ENCODE measurements at regions not wholly inside any gene's neighbourhood (a gene's known extent, or its start where the extent isn't known, plus 50 kb on each side); places are given as distances from the start of the nearest gene placed in this dataset.

DNA sequence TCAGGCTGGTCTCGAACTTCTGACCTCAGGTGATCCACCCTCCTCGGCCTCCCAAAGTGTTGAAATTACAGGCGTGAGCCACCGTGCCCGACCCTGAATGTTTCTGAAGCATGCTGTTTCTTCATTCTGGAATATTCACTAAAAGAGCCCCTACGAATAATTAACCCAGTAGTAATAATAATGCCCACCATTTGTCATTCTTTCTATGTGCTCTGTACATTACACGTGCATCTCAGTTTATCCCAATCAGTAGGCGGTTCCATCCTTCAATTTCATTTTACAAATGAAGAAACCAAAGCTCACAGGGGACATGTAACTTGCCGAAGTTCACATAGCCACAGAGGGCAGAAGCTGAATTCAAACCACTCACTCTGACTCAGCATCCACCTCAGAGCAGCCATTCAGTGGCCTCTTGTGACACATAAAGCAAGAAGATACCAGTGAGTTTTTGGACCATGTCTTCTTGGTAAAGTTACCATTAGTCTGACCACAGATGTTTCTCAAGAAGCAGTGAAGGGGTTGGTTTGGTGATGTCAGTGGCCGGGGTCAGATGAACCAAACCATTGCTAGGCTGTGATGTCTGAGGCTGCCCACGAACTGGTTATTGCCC, 71.9 kb upstream of the DUSP5 start (continued):
- peak; percentile 90 for TF ChIP-seq SKIL (IDR thresholded peaks at IDR 0.05; ENCODE audit: low read depth, poor library complexity, severe bottlenecking)

- ChIA-PET CTCF (interaction anchor here (0.7 to 2.3 kb wide), 4 partner anchors 68 to 82 kb away, joined by 3 to 6 read pairs (median 4); no protein-coding TSS in a partner anchor), POLR2A (interaction anchor here (1.1 to 1.6 kb wide), 2 partner anchors 11 to 14 kb away, joined by 3 to 6 read pairs; no protein-coding TSS in a partner anchor), RAD21 (ENCODE audit: unreplicated experiment) (interaction anchor here (0.6 to 4.4 kb wide), 14 partner anchors 10 to 120 kb away, joined by 3 to 21 read pairs (median 5); no protein-coding TSS in a partner anchor), SMC1A (ENCODE audit: uncharacterized antibody, unreplicated experiment) (interaction anchor here (0.9 to 3.6 kb wide), 10 partner anchors 11 to 114 kb away, joined by 3 to 23 read pairs (median 6); no protein-coding TSS in a partner anchor)
- ATAC-seq: peak; percentile 52
- peaks cover 57% of the 10 kb centered on the region for H3K4me1 ChIP-seq (ENCODE audit: control insufficient read depth, insufficient read depth, low read length)
- H3K27ac ChIP-seq (ENCODE audit: control insufficient read depth, insufficient read depth): peak overlapping the region; percentile 60
- no peak overlapping the region; the same call in 1 of the 2 replicates for H3K9ac ChIP-seq (ENCODE audit: control insufficient read depth, insufficient read depth, low read length)
- no peaks in the 10 kb centered on the region for H3K9me3 ChIP-seq (replicated peaks; ENCODE audit: control insufficient read depth, insufficient read depth, low read length)
- no peaks in the 10 kb centered on the region for H3K79me2 ChIP-seq (ENCODE audit: control insufficient read depth, insufficient read depth, low read length)
- no TSS peak for BruUV-seq (replicated peaks)
- no peaks in the 10 kb centered on the region for H3K36me3 ChIP-seq (ENCODE audit: control insufficient read depth in 2 of 2, insufficient read depth in 2 of 2, low read length in 1 of 2)
- no peak overlapping the region; the same call in 1 of the 2 replicates for H3K4me2 ChIP-seq (ENCODE audit: control insufficient read depth, insufficient read depth)
- in situ Hi-C loops (cut with MboI) (no loop called here), intact Hi-C loops (cut with micrococcal nuclease; ENCODE audit: unreplicated experiment) (loop anchor here (1.0 to 5.0 kb wide), 5 partner anchors 12 to 111 kb away; partner anchors contain the start of gene DUSP5)
- H4K20me1 ChIP-seq (ENCODE audit: control insufficient read depth, insufficient read depth): no peaks in the 10 kb centered on the region
- no peak for DNase-seq (ENCODE audit: low read depth, low spot score)
- WGBS (ENCODE audit: insufficient coverage, insufficient replicate concordance, low lambda C conversion rate, missing lambda C conversion rate): 44% methylated on average over 14 of the region's 14 CpGs
- no peaks in the 10 kb centered on the region for H3K27me3 ChIP-seq (replicated peaks in 1 of 2; ENCODE audit: control insufficient read depth in 2 of 2, insufficient read depth in 2 of 2, low read length in 1 of 2)
- FAIRE-seq: no peak
- no peak overlapping the region for H3K4me3 ChIP-seq
- peak overlapping the region; percentile 11 for H2AFZ ChIP-seq (ENCODE audit: control insufficient read depth, low read depth, low read length)
- TF ChIP-seq, protein P1, sequence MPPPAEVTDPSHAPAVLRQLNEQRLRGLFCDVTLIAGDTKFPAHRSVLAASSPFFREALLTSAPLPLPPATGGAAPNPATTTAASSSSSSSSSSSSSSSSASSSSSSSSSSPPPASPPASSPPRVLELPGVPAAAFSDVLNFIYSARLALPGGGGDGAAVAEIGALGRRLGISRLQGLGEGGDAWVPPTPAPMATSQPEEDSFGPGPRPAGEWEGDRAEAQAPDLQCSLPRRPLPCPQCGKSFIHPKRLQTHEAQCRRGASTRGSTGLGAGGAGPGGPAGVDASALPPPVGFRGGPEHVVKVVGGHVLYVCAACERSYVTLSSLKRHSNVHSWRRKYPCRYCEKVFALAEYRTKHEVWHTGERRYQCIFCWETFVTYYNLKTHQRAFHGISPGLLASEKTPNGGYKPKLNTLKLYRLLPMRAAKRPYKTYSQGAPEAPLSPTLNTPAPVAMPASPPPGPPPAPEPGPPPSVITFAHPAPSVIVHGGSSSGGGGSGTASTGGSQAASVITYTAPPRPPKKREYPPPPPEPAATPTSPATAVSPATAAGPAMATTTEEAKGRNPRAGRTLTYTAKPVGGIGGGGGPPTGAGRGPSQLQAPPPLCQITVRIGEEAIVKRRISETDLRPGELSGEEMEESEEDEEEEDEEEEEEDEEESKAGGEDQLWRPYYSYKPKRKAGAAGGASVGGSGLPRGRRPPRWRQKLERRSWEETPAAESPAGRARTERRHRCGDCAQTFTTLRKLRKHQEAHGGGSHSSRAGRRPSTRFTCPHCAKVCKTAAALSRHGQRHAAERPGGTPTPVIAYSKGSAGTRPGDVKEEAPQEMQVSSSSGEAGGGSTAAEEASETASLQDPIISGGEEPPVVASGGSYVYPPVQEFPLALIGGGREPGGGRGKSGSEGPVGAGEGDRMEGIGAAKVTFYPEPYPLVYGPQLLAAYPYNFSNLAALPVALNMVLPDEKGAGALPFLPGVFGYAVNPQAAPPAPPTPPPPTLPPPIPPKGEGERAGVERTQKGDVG (CRISPR knock-in tag; IDR thresholded peaks at IDR 0.05): no peak
- TF ChIP-seq NR2F1 (conservative IDR thresholded peaks at IDR 0.05): peak; percentile 83
- TF ChIP-seq BCL3 (IDR thresholded peaks at IDR 0.05; ENCODE audit: borderline replicate concordance, insufficient read depth, low read depth, low read length, poor library complexity, severe bottlenecking): no peak
- TF ChIP-seq, protein P2, sequence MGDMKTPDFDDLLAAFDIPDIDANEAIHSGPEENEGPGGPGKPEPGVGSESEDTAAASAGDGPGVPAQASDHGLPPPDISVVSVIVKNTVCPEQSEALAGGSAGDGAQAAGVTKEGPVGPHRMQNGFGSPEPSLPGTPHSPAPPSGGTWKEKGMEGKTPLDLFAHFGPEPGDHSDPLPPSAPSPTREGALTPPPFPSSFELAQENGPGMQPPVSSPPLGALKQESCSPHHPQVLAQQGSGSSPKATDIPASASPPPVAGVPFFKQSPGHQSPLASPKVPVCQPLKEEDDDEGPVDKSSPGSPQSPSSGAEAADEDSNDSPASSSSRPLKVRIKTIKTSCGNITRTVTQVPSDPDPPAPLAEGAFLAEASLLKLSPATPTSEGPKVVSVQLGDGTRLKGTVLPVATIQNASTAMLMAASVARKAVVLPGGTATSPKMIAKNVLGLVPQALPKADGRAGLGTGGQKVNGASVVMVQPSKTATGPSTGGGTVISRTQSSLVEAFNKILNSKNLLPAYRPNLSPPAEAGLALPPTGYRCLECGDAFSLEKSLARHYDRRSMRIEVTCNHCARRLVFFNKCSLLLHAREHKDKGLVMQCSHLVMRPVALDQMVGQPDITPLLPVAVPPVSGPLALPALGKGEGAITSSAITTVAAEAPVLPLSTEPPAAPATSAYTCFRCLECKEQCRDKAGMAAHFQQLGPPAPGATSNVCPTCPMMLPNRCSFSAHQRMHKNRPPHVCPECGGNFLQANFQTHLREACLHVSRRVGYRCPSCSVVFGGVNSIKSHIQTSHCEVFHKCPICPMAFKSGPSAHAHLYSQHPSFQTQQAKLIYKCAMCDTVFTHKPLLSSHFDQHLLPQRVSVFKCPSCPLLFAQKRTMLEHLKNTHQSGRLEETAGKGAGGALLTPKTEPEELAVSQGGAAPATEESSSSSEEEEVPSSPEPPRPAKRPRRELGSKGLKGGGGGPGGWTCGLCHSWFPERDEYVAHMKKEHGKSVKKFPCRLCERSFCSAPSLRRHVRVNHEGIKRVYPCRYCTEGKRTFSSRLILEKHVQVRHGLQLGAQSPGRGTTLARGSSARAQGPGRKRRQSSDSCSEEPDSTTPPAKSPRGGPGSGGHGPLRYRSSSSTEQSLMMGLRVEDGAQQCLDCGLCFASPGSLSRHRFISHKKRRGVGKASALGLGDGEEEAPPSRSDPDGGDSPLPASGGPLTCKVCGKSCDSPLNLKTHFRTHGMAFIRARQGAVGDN (IDR thresholded peaks at IDR 0.05): no peak
- TF ChIP-seq MXI1 (IDR thresholded peaks at IDR 0.05; ENCODE audit: low read depth, low read length): no peak
- no peak for TF ChIP-seq HDAC2 (IDR thresholded peaks at IDR 0.05)
These were observed 71.2 kb upstream of the DUSP5 start for GRCh38 chr10:110426294-110427181.
